Gastrocnemius medialis (tissue), 4 donors: ENCODE measurements at regions not wholly inside any gene's neighbourhood (a gene's known extent, or its start where the extent isn't known, plus 50 kb on each side); places are given as distances from the start of the nearest gene placed in this dataset.

ENCODE experiments used
- ATAC-seq, 2 donors: fragments of 150-250 bp; one replicate each; pipeline ENCODE4 v1.9.1; 2016
- DNase-seq, 2 donors: peaks; one replicate each; pipeline ENCODE4 v3.0.0-alpha.2; 2019
- H3K27ac ChIP-seq, 4 donors: fragments of 200-600 bp; sonication (generic); 1 replicate in 1 of 4; 2 replicates in 3 of 4; pipeline ENCODE4 v1.5.1; 2016 to 2018; ENCODE audit warnings: mild to moderate bottlenecking in 2 of 4, moderate library complexity in 1 of 4
- H3K27me3 ChIP-seq, 3 donors: fragments of 200-600 bp; sonication (generic) in 2 of 3; 1 replicate in 1 of 3; 2 replicates in 2 of 3; pipeline versions ENCODE4 v1.5.1 to v1.6.0; 2016 to 2019; ENCODE audit warnings: mild to moderate bottlenecking in 1 of 3, moderate library complexity in 1 of 3
- H3K36me3 ChIP-seq, 2 donors: fragments of 200-600 bp; sonication (generic) in 1 of 2; one replicate each; pipeline ENCODE4 v1.5.1; 2017 to 2018
- H3K4me1 ChIP-seq, 2 donors: fragments of 200-600 bp; sonication (generic) in 1 of 2; one replicate each; pipeline ENCODE4 v1.5.1; 2016 to 2017; ENCODE audit warnings: mild to moderate bottlenecking in 2 of 2
- H3K4me3 ChIP-seq, 4 donors: fragments of 200-600 bp; sonication (generic) in 3 of 4; 1 replicate in 1 of 4; 2 replicates in 3 of 4; pipeline ENCODE4 v1.5.1; 2016 to 2019; ENCODE audit warnings: mild to moderate bottlenecking in 2 of 4
- H3K9me3 ChIP-seq, 3 donors: fragments of 200-600 bp; sonication (generic) in 2 of 3; 1 replicate in 1 of 3; 2 replicates in 2 of 3; pipeline ENCODE4 v1.5.1; 2016 to 2019
- POLR2A ChIP-seq, 2 donors: fragments of 450-650 bp; IDR thresholded peaks; one replicate each; pipeline ENCODE4 v1.6.1; 2017; ENCODE audit warnings: antibody characterized with exemption in 2 of 2, mild to moderate bottlenecking in 2 of 2, moderate library complexity in 2 of 2
- in situ Hi-C, 4 donors: fragments of 200-750 bp; cut with MboI; loops; one replicate each; pipeline versions ENCODE4 v1.15.0 to v1.8.0; 2017; ENCODE audit warnings: low sequenced_read_pairs in 4 of 4
- intact Hi-C: fragments of 100-400 bp; cut with DNase I; formaldehyde crosslinking; loops from one replicate; pipeline ENCODE4 v1.15.1; 2023; ENCODE audit warnings: low total_unique reads
- TF ChIP-seq, protein P1 (sequence below), 5 experiments: fragments of 450-650 bp in 3 of 5; fragments of 200-600 bp in 2 of 5; sonication (generic) in 2 of 5; IDR thresholded peaks in 4 of 5; conservative IDR thresholded peaks in 1 of 5; 1 replicate in 4 of 5; 2 replicates in 1 of 5; pipeline ENCODE4 v1.5.1; 2016 to 2019; ENCODE audit warnings: antibody characterized with exemption in 5 of 5, mild to moderate bottlenecking in 3 of 5, moderate library complexity in 3 of 5

DNA sequence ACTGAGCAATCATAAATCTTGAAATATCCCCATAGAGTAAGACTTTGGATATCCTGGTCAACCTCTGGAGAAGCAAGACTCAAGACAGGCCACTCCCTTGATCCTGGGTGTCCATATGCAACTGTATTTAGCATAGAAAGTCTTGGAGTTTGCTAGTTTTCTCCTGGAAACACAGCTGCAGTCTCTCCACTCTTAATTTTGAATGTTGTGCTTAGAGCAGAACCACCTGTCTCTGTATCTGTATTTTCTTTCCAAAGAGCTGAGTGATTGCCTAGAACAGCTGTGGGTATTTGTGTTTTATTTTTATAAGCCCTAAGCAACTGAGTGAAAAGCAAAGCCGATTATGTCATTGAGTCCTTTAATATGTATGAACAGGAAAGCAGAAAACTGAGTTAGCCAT is 64.1 kb upstream of the ADAM23 start:
- Histone ChIP-seq H3K4me1 (peaks cover 10 to 23% of the 10 kb centered on the region in 2 donors), H3K27ac (peak overlapping the region; percentile 52 to 75 (median 72)), H3K4me3 (peak overlapping the region in 2 of 4 donors; percentile 12 to 49), H3K27me3 (no peaks in the 10 kb centered on the region), H3K9me3 (peaks cover 0 to 5% (median 4%) of the 10 kb centered on the region in 3 donors), H3K36me3 (no peaks in the 10 kb centered on the region)
- peak; percentile 81 to 88 for ATAC-seq
- in situ Hi-C loops (no loop called here), intact Hi-C loops (no loop called here)
- TF ChIP-seq POLR2A (IDR thresholded peaks at IDR 0.05), result no peak
- TF ChIP-seq, protein P1, sequence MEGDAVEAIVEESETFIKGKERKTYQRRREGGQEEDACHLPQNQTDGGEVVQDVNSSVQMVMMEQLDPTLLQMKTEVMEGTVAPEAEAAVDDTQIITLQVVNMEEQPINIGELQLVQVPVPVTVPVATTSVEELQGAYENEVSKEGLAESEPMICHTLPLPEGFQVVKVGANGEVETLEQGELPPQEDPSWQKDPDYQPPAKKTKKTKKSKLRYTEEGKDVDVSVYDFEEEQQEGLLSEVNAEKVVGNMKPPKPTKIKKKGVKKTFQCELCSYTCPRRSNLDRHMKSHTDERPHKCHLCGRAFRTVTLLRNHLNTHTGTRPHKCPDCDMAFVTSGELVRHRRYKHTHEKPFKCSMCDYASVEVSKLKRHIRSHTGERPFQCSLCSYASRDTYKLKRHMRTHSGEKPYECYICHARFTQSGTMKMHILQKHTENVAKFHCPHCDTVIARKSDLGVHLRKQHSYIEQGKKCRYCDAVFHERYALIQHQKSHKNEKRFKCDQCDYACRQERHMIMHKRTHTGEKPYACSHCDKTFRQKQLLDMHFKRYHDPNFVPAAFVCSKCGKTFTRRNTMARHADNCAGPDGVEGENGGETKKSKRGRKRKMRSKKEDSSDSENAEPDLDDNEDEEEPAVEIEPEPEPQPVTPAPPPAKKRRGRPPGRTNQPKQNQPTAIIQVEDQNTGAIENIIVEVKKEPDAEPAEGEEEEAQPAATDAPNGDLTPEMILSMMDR (IDR thresholded peaks at IDR 0.05 in 4 of 5, conservative IDR thresholded peaks at IDR 0.05 in 1 of 5), result no peak
- no peak for DNase-seq

DNA sequence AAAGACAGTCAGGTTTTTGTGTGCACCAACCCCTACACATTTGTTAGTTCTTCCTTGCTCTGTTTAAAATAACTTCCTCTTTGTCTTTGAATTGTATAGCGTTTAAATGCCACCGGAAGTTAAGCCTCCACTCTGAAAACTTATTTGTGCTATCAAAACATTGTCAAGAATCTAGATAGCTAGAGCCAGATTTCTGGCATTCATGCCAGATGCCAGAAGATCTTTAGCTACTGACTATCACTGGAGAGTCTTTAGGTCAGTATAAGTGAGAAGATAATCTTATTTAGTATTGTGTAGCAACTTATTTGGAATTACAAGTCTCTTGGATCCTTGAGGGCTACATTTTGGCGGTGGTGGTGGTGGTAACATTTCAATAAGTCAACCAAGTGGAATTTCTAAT is 63.4 kb upstream of the ADAM23 start:
- in situ Hi-C loops (no loop called here), intact Hi-C loops (no loop called here)
- Histone ChIP-seq H3K27ac (peak overlapping the region; percentile 52 to 75 (median 72)), H3K4me3 (no peak overlapping the region), H3K27me3 (no peaks in the 10 kb centered on the region), H3K36me3 (no peaks in the 10 kb centered on the region), H3K4me1 (peaks cover 10 to 23% of the 10 kb centered on the region in 2 donors), H3K9me3 (peaks cover 0 to 5% (median 4%) of the 10 kb centered on the region in 3 donors)
- no peak for TF ChIP-seq POLR2A (IDR thresholded peaks at IDR 0.05)
- TF ChIP-seq, protein P1 (IDR thresholded peaks at IDR 0.05 in 4 of 5, conservative IDR thresholded peaks at IDR 0.05 in 1 of 5), result no peak
- no peak for ATAC-seq
- DNase-seq, result no peak

DNA sequence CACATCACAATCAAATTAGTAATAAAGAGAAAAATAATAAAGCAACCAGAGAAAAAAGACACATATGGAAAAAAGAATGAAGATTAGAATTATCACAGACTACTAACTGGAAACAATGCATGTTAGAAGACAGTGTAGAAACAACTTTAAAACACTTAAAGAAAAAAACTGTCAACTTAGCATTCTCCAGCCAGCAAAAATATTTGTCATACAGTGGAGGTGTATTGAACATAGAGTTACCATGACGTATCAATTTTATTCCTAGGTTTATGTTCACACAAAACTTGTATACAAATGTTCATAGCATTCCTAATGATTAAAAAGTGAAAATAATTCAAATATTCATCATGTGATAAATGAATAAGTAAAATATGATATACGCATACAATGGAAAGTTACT is 61.5 kb upstream of the ADAM23 start:
- in situ Hi-C loops, result no loop called here
- ATAC-seq (no peak), DNase-seq (no peak)
- TF ChIP-seq POLR2A (IDR thresholded peaks at IDR 0.05), result no peak
- TF ChIP-seq, protein P1 (IDR thresholded peaks at IDR 0.05 in 4 of 5, conservative IDR thresholded peaks at IDR 0.05 in 1 of 5), result no peak
- H3K36me3 ChIP-seq, result no peaks in the 10 kb centered on the region
- no peaks in the 10 kb centered on the region for H3K27me3 ChIP-seq
- peaks cover 10 to 23% of the 10 kb centered on the region in 2 donors for H3K4me1 ChIP-seq
- H3K4me3 ChIP-seq, result no peak overlapping the region
- H3K9me3 ChIP-seq, result peaks cover 0 to 5% (median 0%) of the 10 kb centered on the region in 3 donors
- H3K27ac ChIP-seq, result no peak overlapping the region
- intact Hi-C loops, result no loop called here

DNA sequence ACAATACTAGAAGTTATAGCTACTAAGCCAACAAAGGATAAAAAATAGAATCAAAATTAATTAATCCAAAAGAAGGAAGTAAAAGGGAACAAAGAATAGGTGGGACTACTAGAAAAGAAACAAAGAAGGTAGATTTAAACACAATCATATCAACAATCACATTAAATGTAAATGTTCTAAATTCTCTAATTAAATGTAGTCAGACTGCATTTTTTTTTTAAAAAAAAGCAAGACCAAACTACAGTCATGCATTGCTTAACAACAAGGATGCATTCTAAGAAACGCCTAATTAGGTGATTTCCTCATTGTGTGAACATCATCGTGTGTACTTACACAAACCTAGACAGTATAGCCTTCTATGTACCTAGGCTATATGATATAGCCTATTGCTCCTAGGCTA is 59.7 kb upstream of the ADAM23 start:
- H3K27ac ChIP-seq, result no peak overlapping the region
- no peak overlapping the region for H3K4me3 ChIP-seq
- in situ Hi-C loops, result no loop called here
- intact Hi-C loops, result no loop called here
- H3K9me3 ChIP-seq, result peaks cover 0 to 5% (median 0%) of the 10 kb centered on the region in 3 donors
- TF ChIP-seq, protein P1 (IDR thresholded peaks at IDR 0.05 in 4 of 5, conservative IDR thresholded peaks at IDR 0.05 in 1 of 5), result no peak
- TF ChIP-seq POLR2A (IDR thresholded peaks at IDR 0.05), result no peak
- peaks cover 10 to 16% of the 10 kb centered on the region in 2 donors for H3K4me1 ChIP-seq
- no peak for ATAC-seq
- no peaks in the 10 kb centered on the region for H3K36me3 ChIP-seq
- no peaks in the 10 kb centered on the region for H3K27me3 ChIP-seq
- DNase-seq, result no peak

DNA sequence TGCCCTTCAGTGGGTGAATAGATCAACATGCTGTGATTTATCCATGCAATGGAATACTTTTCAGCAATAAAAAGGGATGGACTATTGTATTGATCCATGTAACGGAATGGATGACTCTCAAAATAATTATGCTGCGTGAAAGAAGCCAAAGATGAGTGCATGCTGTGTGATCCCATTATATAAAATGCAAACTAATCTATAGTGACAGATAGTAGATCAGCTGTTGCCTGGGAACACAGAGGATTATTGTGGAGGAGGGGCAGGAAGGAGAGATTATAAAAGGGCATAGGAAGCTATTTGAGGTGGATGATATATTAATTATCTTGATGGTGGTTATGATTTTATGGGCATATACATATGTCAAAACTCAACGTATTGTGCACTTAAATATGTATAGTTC is 55.5 kb upstream of the ADAM23 start:
- Histone ChIP-seq H3K4me3 (no peak overlapping the region), H3K4me1 (no peaks in the 10 kb centered on the region), H3K27ac (no peak overlapping the region), H3K27me3 (no peaks in the 10 kb centered on the region), H3K9me3 (peaks cover 0 to 5% (median 0%) of the 10 kb centered on the region in 3 donors), H3K36me3 (no peaks in the 10 kb centered on the region)
- intact Hi-C loops (no loop called here), in situ Hi-C loops (no loop called here)
- ATAC-seq (no peak), DNase-seq (no peak)
- TF ChIP-seq, protein P1 (IDR thresholded peaks at IDR 0.05 in 4 of 5, conservative IDR thresholded peaks at IDR 0.05 in 1 of 5), result no peak
- TF ChIP-seq POLR2A (IDR thresholded peaks at IDR 0.05), result no peak
